ENCODE measurements at regions not wholly inside any gene's neighbourhood (a gene's known extent, or its start where the extent isn't known, plus 50 kb on each side); places are given as distances from the start of the nearest gene placed in this dataset.

DNA sequence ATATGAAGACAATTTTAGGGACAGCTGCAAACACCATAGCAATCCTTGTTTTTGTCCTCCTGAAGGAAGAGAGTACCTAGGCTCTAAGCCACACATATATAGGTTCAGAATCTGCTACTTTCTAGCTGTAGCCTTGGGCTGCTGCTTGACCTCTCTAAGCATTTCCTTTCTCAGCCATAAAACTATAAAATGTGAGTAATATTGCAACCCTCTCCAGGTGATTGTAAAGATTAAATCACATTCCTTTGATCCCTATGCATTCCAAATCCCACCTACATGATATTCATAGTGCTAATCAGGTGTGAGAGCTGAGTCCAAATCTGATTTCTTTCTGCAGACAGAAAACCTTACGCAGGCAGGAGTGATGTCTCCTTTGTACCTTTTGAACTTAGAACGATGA, 913.5 kb downstream of the VRK1 start:
- no peaks in the 10 kb centered on the region for H3K27me3 ChIP-seq (ENCODE audit: control insufficient read depth, insufficient read depth, low read length)
- TF ChIP-seq, protein P1, sequence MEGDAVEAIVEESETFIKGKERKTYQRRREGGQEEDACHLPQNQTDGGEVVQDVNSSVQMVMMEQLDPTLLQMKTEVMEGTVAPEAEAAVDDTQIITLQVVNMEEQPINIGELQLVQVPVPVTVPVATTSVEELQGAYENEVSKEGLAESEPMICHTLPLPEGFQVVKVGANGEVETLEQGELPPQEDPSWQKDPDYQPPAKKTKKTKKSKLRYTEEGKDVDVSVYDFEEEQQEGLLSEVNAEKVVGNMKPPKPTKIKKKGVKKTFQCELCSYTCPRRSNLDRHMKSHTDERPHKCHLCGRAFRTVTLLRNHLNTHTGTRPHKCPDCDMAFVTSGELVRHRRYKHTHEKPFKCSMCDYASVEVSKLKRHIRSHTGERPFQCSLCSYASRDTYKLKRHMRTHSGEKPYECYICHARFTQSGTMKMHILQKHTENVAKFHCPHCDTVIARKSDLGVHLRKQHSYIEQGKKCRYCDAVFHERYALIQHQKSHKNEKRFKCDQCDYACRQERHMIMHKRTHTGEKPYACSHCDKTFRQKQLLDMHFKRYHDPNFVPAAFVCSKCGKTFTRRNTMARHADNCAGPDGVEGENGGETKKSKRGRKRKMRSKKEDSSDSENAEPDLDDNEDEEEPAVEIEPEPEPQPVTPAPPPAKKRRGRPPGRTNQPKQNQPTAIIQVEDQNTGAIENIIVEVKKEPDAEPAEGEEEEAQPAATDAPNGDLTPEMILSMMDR (IDR thresholded peaks at IDR 0.05; ENCODE audit: insufficient read depth, low read depth, low read length), result no peak
- CTCF ChIA-PET, result no interaction called here
- H3K4me3 ChIP-seq (ENCODE audit: low read depth, low read length), result no peak overlapping the region
- no peaks in the 10 kb centered on the region for H3K36me3 ChIP-seq (ENCODE audit: control insufficient read depth, insufficient read depth, low read length)
- POLR2A ChIA-PET, result no interaction called here
- no peak for DNase-seq (ENCODE audit: low read depth)

GRCh38 chr14:97712471-97712870, 915.3 kb downstream of the VRK1 start:
- ChIA-PET POLR2A (no interaction called here), CTCF (no interaction called here)
- TF ChIP-seq, protein P1 (IDR thresholded peaks at IDR 0.05; ENCODE audit: insufficient read depth, low read depth, low read length), result no peak
- Histone ChIP-seq H3K27me3 (ENCODE audit: control insufficient read depth, insufficient read depth, low read length) (no peaks in the 10 kb centered on the region), H3K4me3 (ENCODE audit: low read depth, low read length) (no peak overlapping the region), H3K36me3 (ENCODE audit: control insufficient read depth, insufficient read depth, low read length) (no peaks in the 10 kb centered on the region)
- no peak for DNase-seq (ENCODE audit: low read depth)

GRCh38 chr14:97713023-97713422, 915.8 kb downstream of the VRK1 start:
- CTCF ChIA-PET, result interaction anchor here (0.6 kb wide), 1 partner anchor 519 kb away, joined by 3 read pairs; no protein-coding TSS in a partner anchor
- no peak overlapping the region for H3K4me3 ChIP-seq (ENCODE audit: low read depth, low read length)
- H3K27me3 ChIP-seq (ENCODE audit: control insufficient read depth, insufficient read depth, low read length), result no peaks in the 10 kb centered on the region
- POLR2A ChIA-PET, result no interaction called here
- DNase-seq (ENCODE audit: low read depth), result no peak
- no peaks in the 10 kb centered on the region for H3K36me3 ChIP-seq (ENCODE audit: control insufficient read depth, insufficient read depth, low read length)
- TF ChIP-seq, protein P1 (IDR thresholded peaks at IDR 0.05; ENCODE audit: insufficient read depth, low read depth, low read length), result no peak

DNA sequence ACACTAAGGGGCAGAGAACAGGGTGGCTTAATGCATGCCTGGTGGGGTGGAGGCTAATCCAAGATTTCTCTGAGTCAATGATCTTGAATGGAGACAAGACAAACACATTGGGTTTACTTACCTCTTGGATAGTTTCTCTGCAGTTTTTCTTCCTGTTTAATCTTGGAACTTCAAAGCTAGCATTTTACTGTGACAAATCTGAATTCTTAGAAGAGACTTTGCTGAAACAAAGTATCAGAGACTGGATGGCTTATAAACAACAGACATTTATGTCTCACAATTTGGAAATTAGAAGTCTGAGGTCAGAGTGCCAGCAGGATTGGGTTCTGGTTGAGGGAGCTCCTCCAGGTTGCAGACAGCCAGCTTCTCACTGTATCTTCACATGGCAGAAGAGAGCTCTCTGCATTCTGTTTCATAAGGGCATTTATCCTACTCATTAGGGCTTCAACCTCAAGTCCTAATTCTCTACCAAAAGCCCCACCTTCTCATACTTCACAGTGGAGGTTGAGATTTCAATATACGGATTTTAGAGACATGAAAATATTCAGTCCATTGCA, 921.8 kb downstream of the VRK1 start:
- TF ChIP-seq, protein P1 (IDR thresholded peaks at IDR 0.05; ENCODE audit: insufficient read depth, low read depth, low read length), result no peak
- POLR2A ChIA-PET, result no interaction called here
- H3K36me3 ChIP-seq (ENCODE audit: control insufficient read depth, insufficient read depth, low read length), result no peaks in the 10 kb centered on the region
- CTCF ChIA-PET, result no interaction called here
- DNase-seq (ENCODE audit: low read depth), result no peak
- no peak overlapping the region for H3K4me3 ChIP-seq (ENCODE audit: low read depth, low read length)
- H3K27me3 ChIP-seq (ENCODE audit: control insufficient read depth, insufficient read depth, low read length), result no peaks in the 10 kb centered on the region

DNA sequence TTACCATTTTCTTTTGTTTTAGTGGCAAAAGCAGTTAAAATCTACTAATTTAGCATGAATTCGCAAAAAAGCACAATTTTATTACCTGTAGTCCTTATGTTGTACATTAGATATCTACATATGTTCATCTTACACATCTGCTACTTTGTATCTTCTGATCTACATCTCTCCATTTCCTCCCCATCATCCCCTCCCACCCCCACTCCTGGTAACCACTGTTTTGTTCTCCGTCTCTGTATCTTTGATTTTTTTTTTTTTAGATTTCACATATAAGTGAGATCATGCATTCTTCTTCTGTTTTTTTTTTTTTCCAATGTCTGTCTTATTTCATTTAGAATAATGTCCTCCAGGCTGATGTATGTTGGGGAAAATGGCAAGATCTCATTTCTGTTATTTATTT, 922.7 kb downstream of the VRK1 start:
- CTCF ChIA-PET, result no interaction called here
- Histone ChIP-seq H3K36me3 (ENCODE audit: control insufficient read depth, insufficient read depth, low read length) (no peaks in the 10 kb centered on the region), H3K27me3 (ENCODE audit: control insufficient read depth, insufficient read depth, low read length) (no peaks in the 10 kb centered on the region), H3K4me3 (ENCODE audit: low read depth, low read length) (no peak overlapping the region)
- DNase-seq (ENCODE audit: low read depth), result no peak
- POLR2A ChIA-PET, result no interaction called here
- TF ChIP-seq, protein P1 (IDR thresholded peaks at IDR 0.05; ENCODE audit: insufficient read depth, low read depth, low read length), result no peak
